Right lobe of liver (tissue), 4 donors: ENCODE measurements at regions not wholly inside any gene's neighbourhood (a gene's known extent, or its start where the extent isn't known, plus 50 kb on each side); places are given as distances from the start of the nearest gene placed in this dataset.

Experiments
- CTCF ChIP-seq, 4 donors: fragments of 200-600 bp in 3 of 4; fragments of 450-650 bp in 1 of 4; IDR thresholded peaks; one replicate each; pipeline versions ENCODE4 v1.5.1 to v1.8.0; 2016 to 2022; ENCODE audit warnings: antibody characterized with exemption in 4 of 4, mild to moderate bottlenecking in 2 of 4
- POLR2A ChIP-seq: fragments of 450-650 bp; IDR thresholded peaks from one replicate; pipeline ENCODE4 v1.6.1; 2017; ENCODE audit warnings: antibody characterized with exemption, mild to moderate bottlenecking
- donor health status: DM: no; HTN: no; CAD: no.
- donor health status: DM: no; HTN: no; CAD: no.
- donor health status: DM: no; HTN: yes; CAD: no.

DNA sequence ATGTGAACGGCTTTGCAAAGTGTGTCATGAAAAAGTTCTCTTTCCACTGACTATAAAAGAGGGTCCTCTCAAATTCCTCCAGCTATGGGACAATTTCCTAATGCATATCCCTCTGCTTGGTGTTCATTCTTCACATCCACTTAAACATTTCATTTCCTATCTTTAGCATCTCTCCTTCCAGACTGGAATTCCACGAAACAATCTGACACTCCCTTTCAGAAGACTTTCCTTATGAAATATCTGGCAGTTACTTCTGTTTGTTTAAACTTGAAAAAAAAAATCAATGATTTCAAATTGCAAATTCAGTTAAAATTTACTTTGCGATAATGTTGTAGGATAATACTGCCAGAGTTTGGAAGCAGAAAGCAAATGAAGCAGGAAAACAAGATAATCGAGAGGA is 105.8 kb upstream of the SELENOK start:
- no peak for TF ChIP-seq CTCF (IDR thresholded peaks at IDR 0.05)
- TF ChIP-seq POLR2A: no peak
